ENCODE measurements at regions not wholly inside any gene's neighbourhood (a gene's known extent, or its start where the extent isn't known, plus 50 kb on each side); places are given as distances from the start of the nearest gene placed in this dataset.

DNA sequence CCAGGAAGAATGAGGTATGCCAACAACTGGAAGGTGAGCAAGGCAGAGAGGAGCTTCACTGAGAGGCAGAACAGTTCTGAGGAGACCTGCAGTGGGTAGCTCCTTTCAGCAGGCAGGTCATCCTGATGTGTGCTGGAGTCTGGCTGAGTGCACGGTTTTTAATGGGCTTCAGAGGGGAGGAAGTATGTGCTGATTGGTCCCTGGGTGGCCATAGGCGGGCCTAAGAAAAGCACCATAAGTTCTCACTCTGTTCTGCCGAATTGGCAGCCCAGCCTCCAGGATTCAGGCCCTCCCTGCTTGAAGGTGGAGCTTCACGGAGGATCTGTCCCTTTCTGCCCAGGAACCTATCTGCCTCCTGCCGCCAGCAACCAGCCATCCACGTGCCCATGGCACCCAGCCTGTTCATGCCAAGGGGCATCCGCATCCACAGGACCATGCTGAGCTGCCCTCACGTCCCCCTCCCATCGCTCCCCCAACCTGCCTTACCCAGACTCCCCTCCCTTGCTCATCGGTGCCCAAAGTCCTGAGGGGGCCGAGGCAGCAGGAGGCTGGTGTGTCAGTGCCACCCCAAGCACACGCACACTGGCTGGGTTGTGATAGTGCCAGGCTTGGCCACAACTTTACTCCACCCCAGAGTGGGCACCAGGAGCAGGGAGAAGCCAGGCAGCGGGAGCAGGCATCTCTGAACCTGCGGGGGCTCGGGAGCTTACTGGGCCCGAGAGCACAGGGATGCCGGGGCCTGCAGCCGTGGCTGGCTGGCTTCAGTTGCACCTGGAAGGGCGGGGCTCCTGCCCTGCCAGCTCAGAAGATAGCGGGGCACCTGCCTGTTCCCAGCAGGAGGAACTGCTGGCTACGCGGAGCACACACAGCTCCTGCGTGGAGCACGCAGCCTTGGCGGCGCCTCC lies 608.4 kb upstream of the FOXG1 start:
- no peak for TF ChIP-seq POLR2A (IDR thresholded peaks at IDR 0.05; ENCODE audit: extremely low read depth, insufficient read length)
- TF ChIP-seq, protein P1, sequence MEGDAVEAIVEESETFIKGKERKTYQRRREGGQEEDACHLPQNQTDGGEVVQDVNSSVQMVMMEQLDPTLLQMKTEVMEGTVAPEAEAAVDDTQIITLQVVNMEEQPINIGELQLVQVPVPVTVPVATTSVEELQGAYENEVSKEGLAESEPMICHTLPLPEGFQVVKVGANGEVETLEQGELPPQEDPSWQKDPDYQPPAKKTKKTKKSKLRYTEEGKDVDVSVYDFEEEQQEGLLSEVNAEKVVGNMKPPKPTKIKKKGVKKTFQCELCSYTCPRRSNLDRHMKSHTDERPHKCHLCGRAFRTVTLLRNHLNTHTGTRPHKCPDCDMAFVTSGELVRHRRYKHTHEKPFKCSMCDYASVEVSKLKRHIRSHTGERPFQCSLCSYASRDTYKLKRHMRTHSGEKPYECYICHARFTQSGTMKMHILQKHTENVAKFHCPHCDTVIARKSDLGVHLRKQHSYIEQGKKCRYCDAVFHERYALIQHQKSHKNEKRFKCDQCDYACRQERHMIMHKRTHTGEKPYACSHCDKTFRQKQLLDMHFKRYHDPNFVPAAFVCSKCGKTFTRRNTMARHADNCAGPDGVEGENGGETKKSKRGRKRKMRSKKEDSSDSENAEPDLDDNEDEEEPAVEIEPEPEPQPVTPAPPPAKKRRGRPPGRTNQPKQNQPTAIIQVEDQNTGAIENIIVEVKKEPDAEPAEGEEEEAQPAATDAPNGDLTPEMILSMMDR (IDR thresholded peaks at IDR 0.05; ENCODE audit: low read depth, low read length), result no peak
